Lung (tissue), 11 donors: ENCODE measurements at regions not wholly inside any gene's neighbourhood (a gene's known extent, or its start where the extent isn't known, plus 50 kb on each side); places are given as distances from the start of the nearest gene placed in this dataset.
A peak's percentile ranks its signal among the peaks of the same experiment; 100 is the strongest.

Experiments
- ATAC-seq: fragments of 200-7000 bp; cut with Tn5 transposase; one replicate; pipeline ENCODE4 v1.9.1; 2020; ENCODE audit warnings: moderate number of reproducible peaks; ENCODE audit not compliant: insufficient read depth, low FRiP score
- DNase-seq, 3 donors: peaks; one replicate each; pipeline ENCODE4 v3.0.0-alpha.2; 2013 to 2017
- H3K27ac ChIP-seq, 2 donors: one replicate each; pipeline ENCODE4 v1.5.1; 2013; ENCODE audit warnings: mild to moderate bottlenecking in 2 of 2, moderate library complexity in 2 of 2, control low read depth in 1 of 2, inconsistent platforms in 1 of 2, low read depth in 1 of 2, low read length in 1 of 2
- H3K27me3 ChIP-seq, 3 donors: one replicate each; pipeline ENCODE4 v1.5.1; 2013; ENCODE audit warnings: low read length in 2 of 3; ENCODE audit not compliant: control insufficient read depth in 3 of 3, insufficient read depth in 3 of 3
- H3K36me3 ChIP-seq, 4 donors: one replicate each; pipeline ENCODE4 v1.5.1; 2013; ENCODE audit warnings: low read length in 4 of 4, mild to moderate bottlenecking in 1 of 4, moderate library complexity in 1 of 4; ENCODE audit not compliant: control insufficient read depth in 4 of 4, insufficient read depth in 4 of 4
- H3K4me1 ChIP-seq, 5 donors: one replicate each; pipeline ENCODE4 v1.5.1; 2013; ENCODE audit warnings: low read length in 5 of 5, mild to moderate bottlenecking in 2 of 5, moderate library complexity in 1 of 5; ENCODE audit not compliant: control insufficient read depth in 5 of 5, insufficient read depth in 5 of 5
- H3K4me3 ChIP-seq: one replicate; pipeline ENCODE4 v1.5.1; 2013; ENCODE audit warnings: mild to moderate bottlenecking, control low read depth, moderate library complexity
- H3K9ac ChIP-seq, 2 donors: one replicate each; pipeline ENCODE4 v1.5.1; 2013; ENCODE audit warnings: low read length in 2 of 2, control low read depth in 1 of 2; ENCODE audit not compliant: insufficient read depth in 1 of 2
- H3K9me3 ChIP-seq, 4 donors: one replicate each; pipeline ENCODE4 v1.5.1; 2013; ENCODE audit warnings: low read length in 3 of 4, mild to moderate bottlenecking in 1 of 4, moderate library complexity in 1 of 4; ENCODE audit not compliant: control insufficient read depth in 4 of 4, insufficient read depth in 3 of 4
- CTCF ChIP-seq: IDR thresholded peaks from 2 replicates; pipeline ENCODE4 v1.5.1; 2012; ENCODE audit warnings: mild to moderate bottlenecking; ENCODE audit errors: control extremely low read depth, extremely low read depth
- WGBS, 2 donors: extraction: QIAGEN DNeasy Blood & Tissue Kit; methylation state at CpG; one replicate each; pipeline ENCODE4 v1.1.7; 2013; 5-methylcytosine and 5-hydroxymethylcytosine counted together
- donor health status: control.
- donor health status: control.
- donor health status: Bipolar disorder and iron deficiency.
- donor health status: healthy.
- donor health status: DM: yes; HTN: yes; CAD: no.

GRCh38 chr10:63718421-63718820, 197.2 kb downstream of the REEP3 start:
- Histone ChIP-seq H3K9ac (no peak overlapping the region), H3K4me1 (peaks cover 6 to 11% (median 10%) of the 10 kb centered on the region in 5 donors), H3K4me3 (no peak overlapping the region), H3K27ac (no peak overlapping the region), H3K27me3 (no peaks in the 10 kb centered on the region), H3K36me3 (no peaks in the 10 kb centered on the region), H3K9me3 (no peaks in the 10 kb centered on the region)
- WGBS, 2 donors: 93 to 94% methylated on average over 7 of the region's 7 CpGs
- no peak for ATAC-seq
- TF ChIP-seq CTCF: no peak
- DNase-seq: no peak

GRCh38 chr10:63719226-63719856, 198.1 kb downstream of the REEP3 start:
- peak overlapping the region in 1 of 2 donors; percentile 47 for H3K9ac ChIP-seq
- 63 to 70% methylated on average over 4 of the region's 4 CpGs for WGBS, 2 donors
- H3K36me3 ChIP-seq: no peaks in the 10 kb centered on the region
- peaks cover 0 to 8% (median 5%) of the 10 kb centered on the region in 5 donors for H3K4me1 ChIP-seq
- no peak overlapping the region for H3K4me3 ChIP-seq
- no peak for TF ChIP-seq CTCF
- H3K27me3 ChIP-seq: no peaks in the 10 kb centered on the region
- no peak for ATAC-seq
- H3K27ac ChIP-seq: no peak overlapping the region
- no peaks in the 10 kb centered on the region for H3K9me3 ChIP-seq
- DNase-seq: no peak

- Histone ChIP-seq H3K36me3 (no peaks in the 10 kb centered on the region), H3K9ac (no peak overlapping the region), H3K27ac (no peak overlapping the region), H3K4me1 (peaks cover 0 to 8% (median 5%) of the 10 kb centered on the region in 5 donors), H3K4me3 (no peak overlapping the region), H3K9me3 (no peaks in the 10 kb centered on the region), H3K27me3 (no peaks in the 10 kb centered on the region)
- peak; percentile 82 for ATAC-seq
- peak; percentile 39 to 72 (median 71) for DNase-seq
- 2 to 4% methylated on average over 6 of the region's 6 CpGs for WGBS, 2 donors
- TF ChIP-seq CTCF: peak; percentile 84
These were observed 198.9 kb downstream of the REEP3 start for GRCh38 chr10:63720072-63720537.

DNA sequence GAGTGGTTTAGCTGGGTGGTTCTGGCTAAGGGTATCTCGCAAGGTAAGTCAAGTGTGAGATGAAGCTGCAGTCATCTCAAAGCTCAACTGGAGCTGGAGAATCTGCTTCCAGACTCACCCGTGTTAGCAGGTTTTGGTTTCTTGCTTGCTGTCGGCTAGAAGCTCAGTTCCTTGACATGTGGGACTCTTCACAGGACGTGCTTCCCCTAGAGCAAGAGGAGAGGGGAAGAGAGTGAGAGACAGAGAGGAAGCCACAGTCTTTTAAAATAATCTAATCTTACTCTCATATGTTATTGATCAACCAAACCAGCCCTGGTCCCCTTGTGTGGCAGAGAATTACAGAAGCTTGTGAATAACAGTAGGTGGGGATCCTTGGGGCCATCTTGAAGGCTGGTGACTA, 199.5 kb downstream of the REEP3 start:
- no peak overlapping the region for H3K4me3 ChIP-seq
- ATAC-seq (no peak), DNase-seq (no peak)
- H3K27ac ChIP-seq: no peak overlapping the region
- H3K9me3 ChIP-seq: no peaks in the 10 kb centered on the region
- peaks cover 0 to 8% (median 5%) of the 10 kb centered on the region in 5 donors for H3K4me1 ChIP-seq
- H3K27me3 ChIP-seq: no peaks in the 10 kb centered on the region
- no peak for TF ChIP-seq CTCF
- 47 to 55% methylated on average over 4 of the region's 4 CpGs for WGBS, 2 donors
- no peaks in the 10 kb centered on the region for H3K36me3 ChIP-seq
- H3K9ac ChIP-seq: no peak overlapping the region
